SH-SY5Y (cell line): ENCODE measurements at regions not wholly inside any gene's neighbourhood (a gene's known extent, or its start where the extent isn't known, plus 50 kb on each side); places are given as distances from the start of the nearest gene placed in this dataset.

Source experiments
- GATA2 ChIP-seq: IDR thresholded peaks from 2 replicates; pipeline ENCODE4 v1.6.1; 2011; ENCODE audit warnings: mild to moderate bottlenecking, low read depth, low read length
- GATA3 ChIP-seq: IDR thresholded peaks from 2 replicates; pipeline ENCODE4 v1.6.1; 2011; ENCODE audit warnings: low read depth, mild to moderate bottlenecking, low read length, moderate library complexity

GRCh38 chr16:54409982-54410381, 123.4 kb upstream of the IRX3 start:
- TF ChIP-seq GATA3, result no peak
- TF ChIP-seq GATA2, result no peak
